NCI-H2081 treated with DMSO at 0.1 percent for 48 hours (cell line): ENCODE measurements at regions not wholly inside any gene's neighbourhood (a gene's known extent, or its start where the extent isn't known, plus 50 kb on each side); places are given as distances from the start of the nearest gene placed in this dataset.

Source experiments
- DNase-seq: peaks from one replicate; lab custom pipeline; 2025; lab: John Stamatoyannopoulos, UW

DNA sequence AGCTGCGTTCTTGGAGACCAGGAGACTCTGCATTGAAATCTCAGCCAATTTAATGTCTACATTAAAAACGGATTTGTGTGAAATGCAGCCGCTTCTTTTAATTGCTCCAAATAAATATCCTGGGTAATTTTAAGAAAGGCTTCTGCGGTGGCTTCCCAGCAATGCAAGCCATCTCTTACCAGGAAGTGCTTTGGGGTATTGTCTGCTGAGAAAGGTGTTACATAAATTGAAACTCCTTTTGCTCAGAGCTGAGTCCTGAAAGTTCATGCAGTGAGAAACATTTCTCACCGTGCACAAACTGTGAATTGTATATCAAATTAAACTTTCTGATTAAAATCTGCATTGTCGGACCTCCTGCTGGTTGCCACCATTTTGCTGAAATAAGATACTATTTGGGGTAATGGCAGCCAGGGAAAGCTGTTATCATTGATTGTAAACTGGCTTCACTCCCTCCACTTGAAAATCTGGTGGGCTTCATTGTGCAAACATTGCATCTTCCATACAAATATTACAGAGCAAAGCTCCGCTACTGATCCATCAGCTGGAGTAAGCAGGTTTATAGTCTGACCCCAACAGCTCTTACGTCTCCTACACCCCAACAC is 59.5 kb downstream of the ZIC5 start:
- DNase-seq = no peak

- no peak for DNase-seq
These were observed 60.2 kb downstream of the ZIC5 start for GRCh38 chr13:99911069-99911964.

- DNase-seq = no peak
These were observed 61.5 kb downstream of the ZIC5 start for GRCh38 chr13:99909836-99910619.

GRCh38 chr13:99909097-99909835 is 62.3 kb downstream of the ZIC5 start:
- DNase-seq = no peak

GRCh38 chr13:99908140-99908803 is 63.3 kb downstream of the ZIC5 start:
- DNase-seq = peak; percentile 92

DNA sequence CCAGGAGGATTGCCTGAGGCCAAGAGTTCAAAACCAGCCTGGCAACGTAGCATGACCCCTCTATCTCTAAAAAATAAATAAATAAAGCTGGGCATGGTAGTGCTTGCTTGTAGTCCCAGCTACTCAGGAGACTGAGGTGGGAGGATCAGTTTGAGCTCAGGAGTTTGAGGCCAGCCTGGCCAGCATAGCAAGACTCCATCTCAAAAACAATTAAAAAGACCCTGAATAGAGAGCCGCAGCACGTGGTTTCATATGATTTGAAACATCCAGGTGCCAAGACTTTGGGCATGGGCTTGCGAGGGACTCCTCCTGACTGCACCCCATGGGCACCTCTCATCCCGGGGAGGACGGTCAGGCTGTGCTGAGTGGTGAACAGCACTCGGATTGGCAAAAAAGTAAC is 63.9 kb downstream of the ZIC5 start:
- no peak for DNase-seq

GRCh38 chr13:99907038-99907437 is 64.5 kb downstream of the ZIC5 start:
- no peak for DNase-seq

- DNase-seq = no peak
These were observed 65.8 kb downstream of the ZIC5 start for GRCh38 chr13:99905814-99906213.

- no peak for DNase-seq
These were observed 66.3 kb downstream of the ZIC5 start for GRCh38 chr13:99905224-99905623.

DNA sequence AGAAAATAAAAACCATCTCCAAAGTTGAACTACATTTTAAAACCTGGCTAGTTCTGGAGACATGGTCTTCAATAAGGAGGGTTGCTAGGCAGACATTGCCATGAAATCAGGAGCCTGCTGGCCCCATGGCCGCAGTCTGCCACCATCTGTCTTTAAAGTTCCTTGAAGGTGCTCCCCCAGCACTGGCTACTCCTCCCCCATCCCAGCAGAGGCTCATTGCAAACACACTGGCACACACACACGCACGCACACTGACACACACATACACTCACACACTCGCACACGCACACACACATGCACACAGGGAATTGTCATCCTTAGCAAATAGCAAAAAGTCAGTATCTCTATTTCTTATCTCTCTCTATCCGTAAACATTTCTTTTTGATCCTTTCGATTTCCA is 68.4 kb downstream of the ZIC5 start:
- no peak for DNase-seq

DNA sequence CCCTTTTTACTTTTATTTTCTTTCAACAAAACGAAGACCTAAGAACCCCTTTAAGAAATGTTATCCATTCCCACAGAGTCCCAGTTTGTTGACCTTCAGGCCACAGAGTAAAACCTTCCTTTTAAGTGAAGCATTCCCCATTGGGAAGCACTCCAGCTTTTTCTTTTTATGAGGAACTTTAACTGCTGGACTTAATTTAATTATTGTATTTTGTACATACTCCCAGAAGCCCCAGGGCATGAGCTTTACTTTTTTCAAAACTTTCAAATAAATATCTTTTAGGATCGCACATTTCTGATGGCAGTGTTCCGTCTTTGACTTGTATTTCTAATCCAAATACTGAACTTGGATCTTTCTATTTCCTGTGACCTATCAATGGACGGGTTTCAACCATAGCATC is 68.9 kb downstream of the ZIC5 start:
- DNase-seq = no peak

GRCh38 chr13:99900960-99901359 is 70.6 kb downstream of the ZIC5 start:
- no peak for DNase-seq

DNA sequence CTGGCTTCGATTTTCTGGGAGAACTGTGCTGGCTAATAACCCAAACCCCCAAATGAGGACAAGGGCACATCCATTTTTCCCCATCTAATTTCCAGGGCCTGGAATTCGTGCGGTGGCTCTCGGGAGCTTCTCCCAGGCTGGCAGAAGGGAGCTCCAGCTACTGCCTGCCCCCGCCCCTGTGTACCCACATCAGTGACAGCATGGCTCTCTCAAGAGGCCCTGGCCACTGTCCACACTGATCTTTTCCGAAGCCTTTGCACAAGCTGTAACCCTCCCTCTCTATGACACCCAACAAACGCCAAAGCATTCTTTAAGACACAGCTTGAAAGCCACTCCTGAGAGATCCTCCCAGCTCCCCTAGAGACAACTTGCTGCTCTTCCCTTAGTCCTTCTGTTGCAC is 73.1 kb downstream of the ZIC5 start:
- no peak for DNase-seq

DNA sequence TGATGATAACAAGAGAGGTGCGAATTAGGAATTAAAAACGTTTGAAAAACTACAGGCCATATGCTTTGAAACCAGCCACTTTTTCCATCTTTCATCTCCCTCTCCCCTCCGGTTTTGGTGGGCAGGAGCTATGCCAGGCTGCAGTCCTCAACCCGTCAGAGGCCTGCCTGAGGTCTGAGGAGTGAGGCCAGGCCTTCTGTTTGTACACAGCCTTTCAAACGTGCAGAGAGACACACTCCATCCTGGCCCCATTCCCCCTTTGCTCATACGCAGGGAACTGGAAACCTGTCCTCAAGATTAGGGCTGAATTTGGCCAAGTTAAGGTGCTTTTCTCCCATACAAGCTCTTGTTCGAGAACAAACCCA is 74.5 kb downstream of the ZIC5 start:
- no peak for DNase-seq

DNA sequence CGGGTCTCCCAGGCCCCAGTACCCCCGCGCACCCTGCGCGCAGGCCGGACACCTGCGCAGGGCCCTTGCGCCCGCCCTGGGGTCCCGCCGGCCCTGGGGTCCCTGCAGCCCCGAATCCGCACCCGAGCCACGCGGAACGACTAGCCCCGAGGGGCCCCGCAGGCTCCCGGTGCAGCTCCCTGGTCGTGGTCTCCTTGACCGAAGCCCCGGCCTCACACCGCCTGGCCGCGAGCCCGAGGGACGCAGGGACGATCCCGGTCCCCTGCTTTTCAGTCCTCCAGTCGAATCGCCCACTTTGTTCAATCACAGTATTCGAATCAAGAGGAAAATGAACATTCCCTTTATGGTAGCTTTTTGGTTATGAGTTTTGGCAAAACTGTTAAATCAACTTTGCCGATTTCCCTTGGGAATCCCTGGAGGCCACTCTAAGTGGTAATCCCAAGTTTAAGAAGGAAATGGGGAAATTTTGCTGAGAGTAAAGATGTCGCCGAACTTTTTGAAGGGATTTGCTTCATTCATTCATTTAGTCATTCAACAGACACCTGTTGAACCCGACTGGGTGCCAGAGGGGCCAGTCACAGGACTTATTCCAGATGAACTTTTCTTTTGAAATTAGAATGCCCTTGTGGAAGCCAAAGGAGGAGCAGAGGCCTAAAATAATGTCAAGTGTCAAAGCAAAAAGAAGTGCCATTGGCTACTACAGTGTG is 75.0 kb downstream of the ZIC5 start:
- no peak for DNase-seq

- no peak for DNase-seq
These were observed 75.9 kb downstream of the ZIC5 start for GRCh38 chr13:99895444-99896368.

GRCh38 chr13:99894840-99895443 is 76.6 kb downstream of the ZIC5 start:
- DNase-seq = no peak

DNA sequence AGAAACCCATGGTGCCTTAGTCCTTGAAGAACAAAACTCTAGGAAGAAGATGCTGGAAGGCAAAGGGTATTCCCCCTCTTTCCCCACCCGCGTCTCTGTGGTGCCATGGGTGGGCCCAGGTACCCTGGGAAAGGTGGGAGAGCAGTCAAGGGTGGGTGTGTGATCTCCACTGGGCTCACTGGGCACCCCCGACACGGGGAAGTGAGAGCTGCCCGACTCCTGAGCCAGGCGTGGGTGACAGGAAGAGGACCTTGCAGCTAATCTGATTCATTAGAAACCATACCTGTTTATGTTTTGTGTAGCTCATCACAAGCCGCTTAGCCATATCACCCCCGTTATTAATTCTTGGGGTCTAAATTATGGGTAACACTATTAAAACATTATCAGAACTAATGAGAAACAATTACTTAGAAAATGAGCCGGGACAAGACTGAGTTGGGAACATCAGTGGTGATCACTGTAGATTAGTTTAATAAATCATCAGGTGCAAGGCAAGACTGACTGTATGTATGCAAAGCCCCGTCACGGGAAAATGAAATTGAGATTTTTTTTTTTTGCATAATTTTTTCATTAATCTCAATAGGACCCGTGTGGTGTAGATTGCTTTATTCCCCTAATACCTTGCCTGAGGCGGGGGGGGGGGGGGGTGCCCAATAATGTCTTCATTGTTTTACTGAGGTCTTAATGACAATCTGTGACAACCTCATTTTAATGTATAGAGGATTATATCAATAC is 77.3 kb downstream of the ZIC5 start:
- DNase-seq = no peak

- no peak for DNase-seq
These were observed 78.0 kb downstream of the ZIC5 start for GRCh38 chr13:99893567-99893966.
